ENCODE measurements at regions not wholly inside any gene's neighbourhood (a gene's known extent, or its start where the extent isn't known, plus 50 kb on each side); places are given as distances from the start of the nearest gene placed in this dataset.

GRCh38 chr18:28313602-28314001, 136.7 kb upstream of the CDH2 start:
- no peak for TF ChIP-seq ZFX (IDR thresholded peaks at IDR 0.05)
- TF ChIP-seq, protein P1, sequence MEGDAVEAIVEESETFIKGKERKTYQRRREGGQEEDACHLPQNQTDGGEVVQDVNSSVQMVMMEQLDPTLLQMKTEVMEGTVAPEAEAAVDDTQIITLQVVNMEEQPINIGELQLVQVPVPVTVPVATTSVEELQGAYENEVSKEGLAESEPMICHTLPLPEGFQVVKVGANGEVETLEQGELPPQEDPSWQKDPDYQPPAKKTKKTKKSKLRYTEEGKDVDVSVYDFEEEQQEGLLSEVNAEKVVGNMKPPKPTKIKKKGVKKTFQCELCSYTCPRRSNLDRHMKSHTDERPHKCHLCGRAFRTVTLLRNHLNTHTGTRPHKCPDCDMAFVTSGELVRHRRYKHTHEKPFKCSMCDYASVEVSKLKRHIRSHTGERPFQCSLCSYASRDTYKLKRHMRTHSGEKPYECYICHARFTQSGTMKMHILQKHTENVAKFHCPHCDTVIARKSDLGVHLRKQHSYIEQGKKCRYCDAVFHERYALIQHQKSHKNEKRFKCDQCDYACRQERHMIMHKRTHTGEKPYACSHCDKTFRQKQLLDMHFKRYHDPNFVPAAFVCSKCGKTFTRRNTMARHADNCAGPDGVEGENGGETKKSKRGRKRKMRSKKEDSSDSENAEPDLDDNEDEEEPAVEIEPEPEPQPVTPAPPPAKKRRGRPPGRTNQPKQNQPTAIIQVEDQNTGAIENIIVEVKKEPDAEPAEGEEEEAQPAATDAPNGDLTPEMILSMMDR (conservative IDR thresholded peaks at IDR 0.05), result no peak
